Left renal pelvis (tissue), 4 donors: ENCODE measurements at regions not wholly inside any gene's neighbourhood (a gene's known extent, or its start where the extent isn't known, plus 50 kb on each side); places are given as distances from the start of the nearest gene placed in this dataset.

ENCODE experiments used
- DNase-seq, 4 donors: peaks; one replicate each; pipeline ENCODE4 v3.0.0-alpha.2; 2013; ENCODE audit warnings: low read depth in 4 of 4, low spot score in 3 of 4

GRCh38 chr1:209427277-209427676 lies 156.2 kb upstream of the CAMK1G start:
- DNase-seq = no peak

- no peak for DNase-seq
These were observed 155.7 kb upstream of the CAMK1G start for GRCh38 chr1:209427811-209428210.

- DNase-seq = peak in 1 of 4 donors; percentile 31
These were observed 155.1 kb upstream of the CAMK1G start for GRCh38 chr1:209428241-209428921.

- no peak for DNase-seq
These were observed 153.9 kb upstream of the CAMK1G start for GRCh38 chr1:209429611-209430010.

DNA sequence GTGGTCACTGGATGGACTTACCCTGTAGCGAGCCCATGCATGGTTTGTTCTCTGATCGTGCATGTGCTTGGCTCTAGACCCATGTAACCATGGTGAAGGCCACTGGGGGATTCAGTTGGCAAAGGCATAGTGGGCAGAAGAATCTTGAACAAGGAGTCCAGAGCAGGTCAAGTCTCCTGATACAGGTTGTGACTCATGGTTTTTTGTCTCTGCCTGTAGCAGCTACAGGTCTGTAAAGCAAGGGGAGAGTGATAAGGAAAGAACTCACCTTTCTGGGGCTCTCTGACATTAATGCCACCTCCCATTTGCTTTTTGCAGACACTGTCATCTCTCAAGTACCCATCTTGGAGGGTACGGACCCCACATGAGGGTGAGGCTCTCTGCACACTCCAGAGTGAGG lies 153.4 kb upstream of the CAMK1G start:
- no peak for DNase-seq

GRCh38 chr1:209430821-209431259 lies 152.7 kb upstream of the CAMK1G start:
- DNase-seq = no peak

GRCh38 chr1:209431402-209431801 lies 152.1 kb upstream of the CAMK1G start:
- DNase-seq = no peak

DNA sequence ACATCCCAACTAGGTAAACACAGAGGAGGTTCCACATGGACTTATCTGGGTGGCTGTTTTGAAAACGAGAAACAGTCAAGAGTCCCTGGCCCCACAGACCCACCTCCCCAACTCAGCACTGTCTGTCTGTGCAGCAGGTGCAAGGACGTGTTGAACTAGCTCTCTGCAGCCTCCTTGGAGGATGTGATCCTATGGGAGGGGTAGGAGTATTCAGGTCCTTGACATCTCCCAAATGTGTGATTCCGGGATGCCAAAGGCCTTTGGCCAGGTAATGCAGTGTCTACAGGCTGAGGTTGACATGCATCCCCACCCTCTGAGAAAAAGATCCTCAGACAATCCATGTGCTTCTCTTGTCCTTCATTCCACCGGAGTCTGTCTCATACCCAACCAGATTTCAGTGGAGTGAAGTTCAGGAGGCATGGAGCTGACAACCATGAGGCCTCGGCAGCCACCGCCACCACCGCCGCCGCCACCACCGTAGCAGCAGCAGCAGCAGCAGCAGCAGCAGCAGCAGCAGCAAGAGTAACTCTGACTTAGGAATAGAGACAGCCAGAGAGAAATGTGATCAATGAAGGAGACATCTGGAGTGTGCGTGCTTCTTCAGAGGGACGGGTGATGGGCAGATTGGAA lies 151.6 kb upstream of the CAMK1G start:
- DNase-seq = no peak

- DNase-seq = no peak
These were observed 151.1 kb upstream of the CAMK1G start for GRCh38 chr1:209432443-209432825.

DNA sequence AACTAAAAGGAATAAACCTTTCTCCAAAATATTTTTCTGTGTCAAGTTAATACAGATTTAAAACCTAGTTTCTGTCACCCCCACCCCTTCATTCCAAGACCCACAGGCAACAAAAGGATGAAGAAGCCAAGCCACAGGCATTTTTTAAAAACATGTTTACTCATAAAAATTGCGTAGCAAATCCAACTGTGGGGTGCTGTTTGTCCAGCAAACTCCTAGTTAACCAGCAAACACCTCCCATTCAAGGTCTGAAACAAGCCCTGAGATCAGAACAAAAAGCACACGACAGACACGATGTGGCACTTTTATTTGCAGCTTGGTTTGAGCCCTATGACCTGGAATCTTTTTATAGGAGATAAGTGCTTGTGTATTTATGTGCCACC lies 149.9 kb upstream of the CAMK1G start:
- no peak for DNase-seq

GRCh38 chr1:209434066-209434465 lies 149.4 kb upstream of the CAMK1G start:
- no peak for DNase-seq

- DNase-seq = no peak
These were observed 148.8 kb upstream of the CAMK1G start for GRCh38 chr1:209434631-209435217.

DNA sequence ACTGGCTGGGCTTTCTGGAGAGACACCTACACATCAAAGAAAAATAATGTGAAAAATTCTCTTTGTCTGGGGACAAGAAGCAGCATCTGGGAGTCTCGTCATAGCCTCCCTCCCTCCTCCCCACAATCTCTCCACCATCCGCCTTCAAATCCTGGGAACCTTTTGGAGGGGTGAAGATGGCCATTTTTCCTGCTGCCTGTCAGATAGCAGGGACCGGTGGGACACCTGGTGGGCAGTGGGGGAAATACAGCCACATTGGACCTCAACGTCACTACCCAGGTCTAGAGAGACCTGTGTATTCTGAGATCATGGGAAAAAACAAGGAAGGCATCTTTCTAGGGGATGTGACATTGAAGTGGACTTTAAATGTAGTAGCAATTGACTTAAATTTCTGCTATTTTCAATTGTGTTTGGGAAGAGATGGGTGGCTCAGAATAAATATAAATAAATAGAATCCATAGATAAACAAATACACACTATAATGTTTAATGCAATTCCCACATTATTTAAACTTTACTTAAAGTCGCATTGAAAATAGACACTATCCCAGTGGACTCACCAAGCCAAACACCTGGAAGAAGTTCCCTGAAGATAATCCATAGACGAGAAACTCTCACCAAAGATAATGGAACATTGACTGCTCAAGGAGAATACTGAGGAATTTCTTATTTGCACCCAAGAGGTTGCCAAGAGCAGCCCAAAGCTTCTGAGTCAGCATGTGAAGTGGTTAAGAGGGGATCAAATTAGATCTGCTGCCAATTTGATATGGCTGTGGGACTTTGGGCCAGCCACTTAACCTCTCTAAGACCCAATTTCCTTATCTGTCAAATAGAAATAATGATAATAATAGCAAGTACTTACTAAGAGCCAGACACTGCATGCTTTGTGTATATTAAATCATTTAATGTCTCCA lies 147.6 kb upstream of the CAMK1G start:
- DNase-seq = peak in 2 of 4 donors; percentile 50 to 51

DNA sequence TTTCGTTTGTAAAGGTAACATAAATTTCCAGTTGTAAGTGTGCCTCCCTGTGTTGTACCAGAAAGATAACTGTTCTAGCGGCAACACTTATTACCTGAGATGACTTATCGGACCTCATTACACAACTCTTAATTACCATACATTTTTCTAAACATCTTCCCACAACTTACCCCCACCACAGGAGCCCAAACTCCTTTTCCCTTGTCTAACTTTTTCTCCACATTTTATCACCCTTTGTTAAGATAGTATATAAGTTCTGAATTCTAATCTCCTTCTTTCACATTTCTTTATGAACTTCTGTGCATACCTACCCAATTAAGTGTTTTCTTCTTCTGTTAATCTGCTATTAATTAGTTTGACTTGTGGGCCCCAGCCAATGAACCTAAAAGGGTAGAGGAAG lies 143.7 kb upstream of the CAMK1G start:
- DNase-seq = no peak

- DNase-seq = no peak
These were observed 140.1 kb upstream of the CAMK1G start for GRCh38 chr1:209443361-209443931.

GRCh38 chr1:209443975-209444651 lies 139.4 kb upstream of the CAMK1G start:
- no peak for DNase-seq

- DNase-seq = no peak
These were observed 138.6 kb upstream of the CAMK1G start for GRCh38 chr1:209444961-209445360.

DNA sequence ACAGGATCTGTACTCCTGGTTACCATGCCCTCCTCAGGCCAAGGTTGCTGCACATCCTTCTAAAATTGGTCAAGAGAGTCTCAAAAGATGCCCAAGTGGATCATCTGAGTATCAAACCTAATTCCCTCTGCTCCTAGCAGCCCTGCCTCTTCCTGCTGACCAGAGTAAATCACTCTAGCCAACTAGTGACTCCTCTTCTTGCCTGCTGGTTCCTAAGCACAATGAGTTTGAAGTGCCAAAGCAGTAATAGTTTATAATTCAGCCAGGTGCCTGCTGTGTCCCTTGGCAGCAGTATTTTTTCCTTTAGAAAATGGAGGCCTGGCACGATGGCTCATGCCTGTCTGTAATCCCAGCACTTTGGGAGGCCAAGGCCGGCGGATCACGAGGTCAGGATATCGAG lies 137.9 kb upstream of the CAMK1G start:
- no peak for DNase-seq

GRCh38 chr1:209446356-209446755 lies 137.2 kb upstream of the CAMK1G start:
- DNase-seq = no peak

DNA sequence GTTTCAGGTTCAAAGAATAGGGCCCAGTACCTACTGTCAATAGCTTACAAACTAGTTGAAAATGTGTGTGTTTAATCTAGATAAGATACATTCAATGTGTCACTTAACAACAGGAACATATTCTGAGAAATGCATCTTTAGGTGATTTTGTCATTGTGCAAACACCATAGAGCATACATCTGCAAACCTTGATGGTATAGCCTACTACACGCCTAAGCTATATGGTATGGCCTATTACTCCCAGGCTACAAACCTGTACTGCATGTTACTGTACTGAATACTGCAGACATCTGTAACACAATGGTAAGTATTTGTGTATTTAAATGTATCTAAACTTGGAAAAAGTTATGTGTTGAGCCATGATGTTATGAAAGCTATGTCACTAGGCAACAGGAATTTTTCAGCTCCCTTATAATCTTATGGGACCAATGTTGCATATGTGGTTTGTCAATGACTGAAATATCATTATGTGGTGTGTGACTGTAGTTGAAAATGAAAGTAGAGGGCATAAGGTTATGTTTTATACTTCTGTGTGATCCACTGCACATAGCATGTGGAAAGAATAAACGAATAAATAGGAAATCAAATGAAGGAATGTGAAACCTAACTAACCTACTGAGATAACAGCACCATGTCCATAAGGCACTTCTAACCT lies 129.0 kb upstream of the CAMK1G start:
- DNase-seq = no peak
